OCI-LY7 (cell line): ENCODE measurements at regions not wholly inside any gene's neighbourhood (a gene's known extent, or its start where the extent isn't known, plus 50 kb on each side); places are given as distances from the start of the nearest gene placed in this dataset.

Experiments used
- EZH2phosphoT487 ChIP-seq: fragments of 200-600 bp; sonication (generic); IDR thresholded peaks from 2 replicates; pipeline ENCODE4 v1.6.1; 2018; ENCODE audit warnings: low read depth, borderline replicate concordance, mild to moderate bottlenecking, mixed run types, antibody characterized with exemption, low read length, moderate library complexity, mixed read lengths
- TF ChIP-seq, protein P1 (sequence below): fragments of 200-600 bp; sonication (generic); conservative IDR thresholded peaks from 2 replicates; pipeline ENCODE4 v1.5.1; 2014; ENCODE audit warnings: mild to moderate bottlenecking, antibody characterized with exemption, low read length, moderate library complexity, mixed read lengths

GRCh38 chr3:191682961-191683360 is 222.0 kb downstream of the PYDC2 start:
- TF ChIP-seq, protein P1, sequence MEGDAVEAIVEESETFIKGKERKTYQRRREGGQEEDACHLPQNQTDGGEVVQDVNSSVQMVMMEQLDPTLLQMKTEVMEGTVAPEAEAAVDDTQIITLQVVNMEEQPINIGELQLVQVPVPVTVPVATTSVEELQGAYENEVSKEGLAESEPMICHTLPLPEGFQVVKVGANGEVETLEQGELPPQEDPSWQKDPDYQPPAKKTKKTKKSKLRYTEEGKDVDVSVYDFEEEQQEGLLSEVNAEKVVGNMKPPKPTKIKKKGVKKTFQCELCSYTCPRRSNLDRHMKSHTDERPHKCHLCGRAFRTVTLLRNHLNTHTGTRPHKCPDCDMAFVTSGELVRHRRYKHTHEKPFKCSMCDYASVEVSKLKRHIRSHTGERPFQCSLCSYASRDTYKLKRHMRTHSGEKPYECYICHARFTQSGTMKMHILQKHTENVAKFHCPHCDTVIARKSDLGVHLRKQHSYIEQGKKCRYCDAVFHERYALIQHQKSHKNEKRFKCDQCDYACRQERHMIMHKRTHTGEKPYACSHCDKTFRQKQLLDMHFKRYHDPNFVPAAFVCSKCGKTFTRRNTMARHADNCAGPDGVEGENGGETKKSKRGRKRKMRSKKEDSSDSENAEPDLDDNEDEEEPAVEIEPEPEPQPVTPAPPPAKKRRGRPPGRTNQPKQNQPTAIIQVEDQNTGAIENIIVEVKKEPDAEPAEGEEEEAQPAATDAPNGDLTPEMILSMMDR, result no peak
- no peak for TF ChIP-seq EZH2phosphoT487
